Endothelial cell of umbilical vein (primary cell): ENCODE measurements at regions not wholly inside any gene's neighbourhood (a gene's known extent, or its start where the extent isn't known, plus 50 kb on each side); places are given as distances from the start of the nearest gene placed in this dataset.

Source experiments
- BruUV-seq: library from RNA; stranded (reverse); fragments of 400-500 nt; replicated peaks from 2 replicates; lab custom pipeline; 2021; lab: Mats Ljungman, UMichigan
- CTCF ChIA-PET: fragments of 300-600, 350-600 bp; sonication (Branson Sonifier 250); formaldehyde crosslinking; loops from one replicate; lab custom pipeline; 2021; ENCODE audit warnings: antibody characterized with exemption, inconsistent platforms; lab: Charles Lee
- POLR2A ChIA-PET: fragments of 300-600, 350-600 bp; sonication (Branson Sonifier 250); formaldehyde crosslinking; loops from one replicate; lab custom pipeline; 2021; ENCODE audit warnings: antibody characterized with exemption, inconsistent platforms; lab: Charles Lee
- DNase-seq: peaks from one replicate; pipeline ENCODE4 v3.0.0-alpha.2; 2011; ENCODE audit warnings: low read depth, low spot score
- FAIRE-seq: peaks from 2 replicates; lab custom pipeline; 2011; peaks lifted over from hg19 to GRCh38; lab: Jason Lieb, UNC
- H2AFZ ChIP-seq: 2 replicates; pipeline ENCODE4 v1.6.0; 2012; ENCODE audit warnings: low read depth, low read length, control low read depth, inconsistent platforms
- H3K27ac ChIP-seq: 2 replicates; pipeline ENCODE4 v1.5.1; 2011; ENCODE audit warnings: low read depth, mild to moderate bottlenecking, control low read depth, low read length, moderate library complexity; ENCODE audit not compliant: insufficient read depth
- H3K27me3 ChIP-seq, 2 experiments: 2 replicates each; pipeline versions ENCODE4 v1.6.0 to v1.6.1; 2011; ENCODE audit warnings: low read length in 2 of 2, mixed read lengths in 1 of 2; ENCODE audit not compliant: control insufficient read depth in 2 of 2, insufficient read depth in 2 of 2
- H3K36me3 ChIP-seq, 2 experiments: 2 replicates in 1 of 2; 3 replicates in 1 of 2; pipeline ENCODE4 v1.5.1; 2011; ENCODE audit warnings: low read length in 2 of 2, mild to moderate bottlenecking in 1 of 2, moderate library complexity in 1 of 2; ENCODE audit not compliant: control insufficient read depth in 2 of 2, insufficient read depth in 2 of 2; ENCODE audit errors: extremely low read depth in 1 of 2
- H3K4me1 ChIP-seq: 3 replicates; pipeline ENCODE4 v1.5.1; 2011; ENCODE audit warnings: mild to moderate bottlenecking, low read length; ENCODE audit not compliant: control insufficient read depth, insufficient read depth; ENCODE audit errors: extremely low read depth
- H3K4me2 ChIP-seq: 2 replicates; pipeline ENCODE4 v1.6.1; 2011; ENCODE audit warnings: low read length, control low read depth, mixed read lengths; ENCODE audit not compliant: insufficient read depth
- H3K4me3 ChIP-seq, 3 experiments: fragments of 200-600 bp in 1 of 3; sonication (generic), shearing (Covaris generic) in 1 of 3; replicated peaks in 1 of 3; 2 replicates each; pipeline ENCODE4 v1.5.1; 2011 to 2016; ENCODE audit warnings: control low read depth in 3 of 3, low read length in 3 of 3, mild to moderate bottlenecking in 2 of 3, inconsistent platforms in 1 of 3, low read depth in 1 of 3, moderate library complexity in 1 of 3; ENCODE audit not compliant: insufficient read depth in 1 of 3
- H3K79me2 ChIP-seq: 2 replicates; pipeline ENCODE4 v1.6.0; 2012; ENCODE audit warnings: low read length, inconsistent platforms; ENCODE audit not compliant: control insufficient read depth, insufficient read depth
- H3K9ac ChIP-seq: replicated peaks from 2 replicates; pipeline ENCODE3; 2011; ENCODE audit warnings: low read length, control low read depth; ENCODE audit not compliant: insufficient read depth; ENCODE audit errors: extremely low read depth
- H3K9me1 ChIP-seq: replicated peaks from 3 replicates; pipeline ENCODE4 v1.6.0; 2011; ENCODE audit warnings: mild to moderate bottlenecking, low read length; ENCODE audit not compliant: control insufficient read depth, insufficient read depth; ENCODE audit errors: extremely low read depth
- H3K9me3 ChIP-seq: replicated peaks from 2 replicates; pipeline ENCODE4 v1.5.1; 2012; ENCODE audit warnings: low read length, inconsistent platforms; ENCODE audit not compliant: control insufficient read depth, insufficient read depth
- H4K20me1 ChIP-seq: replicated peaks from 2 replicates; pipeline ENCODE3; 2011; ENCODE audit warnings: mild to moderate bottlenecking, low read length; ENCODE audit not compliant: control insufficient read depth, insufficient read depth; ENCODE audit errors: extremely low read depth
- EZH2 ChIP-seq: IDR thresholded peaks from 2 replicates; pipeline ENCODE4 v1.6.1; 2012; ENCODE audit warnings: borderline replicate concordance, low read depth, mild to moderate bottlenecking, moderate library complexity, low read length, inconsistent platforms; ENCODE audit not compliant: severe bottlenecking
- FOS ChIP-seq: IDR thresholded peaks from 2 replicates; pipeline ENCODE4 v1.6.1; 2011; ENCODE audit warnings: mild to moderate bottlenecking, low read length, moderate library complexity, borderline replicate concordance; ENCODE audit not compliant: insufficient read depth
- GATA2 ChIP-seq: IDR thresholded peaks from 2 replicates; pipeline ENCODE4 v1.7.0; 2011; ENCODE audit warnings: low read depth, mild to moderate bottlenecking, moderate library complexity, mixed read lengths, low read length; ENCODE audit not compliant: insufficient read length, insufficient read depth
- JUN ChIP-seq: IDR thresholded peaks from 2 replicates; pipeline ENCODE4 v1.6.1; 2011; ENCODE audit warnings: borderline replicate concordance, low read depth; ENCODE audit not compliant: insufficient read length, insufficient read depth
- MYC ChIP-seq: IDR thresholded peaks from one replicate; pipeline ENCODE4 v1.6.1; 2011; ENCODE audit warnings: mild to moderate bottlenecking, low read depth, low read length
- POLR2A ChIP-seq: IDR thresholded peaks from 2 replicates; pipeline ENCODE4 v1.6.1; 2012; ENCODE audit warnings: low read depth, mild to moderate bottlenecking, control low read depth, low read length
- POLR2AphosphoS5 ChIP-seq: IDR thresholded peaks from 2 replicates; pipeline ENCODE4 v1.6.1; 2012; ENCODE audit warnings: low read depth, mild to moderate bottlenecking, control low read depth, low read length, moderate library complexity; ENCODE audit not compliant: insufficient read depth
- dilution Hi-C: fragments of 300-500 bp; cut with MboI; formaldehyde crosslinking; loops from one replicate; pipeline ENCODE4 v1.15.0; 2019; ENCODE audit warnings: low sequenced_read_pairs; ENCODE audit not compliant: extremely low pct_ligation_motif_present
- intact Hi-C: fragments of 100-400 bp; cut with micrococcal nuclease; formaldehyde crosslinking; loops from one replicate; pipeline ENCODE4 v1.10.0; 2022
- TF ChIP-seq, protein P1 (sequence below): IDR thresholded peaks from 2 replicates; pipeline ENCODE4 v1.6.1; 2011; ENCODE audit not compliant: insufficient read depth, insufficient read length
- TF ChIP-seq, protein P2 (sequence below), 2 donors: IDR thresholded peaks; 1 replicate in 1 of 2; 2 replicates in 1 of 2; pipeline ENCODE4 v1.5.1; 2011; ENCODE audit warnings: low read length in 2 of 2, mild to moderate bottlenecking in 2 of 2, moderate library complexity in 2 of 2, control low read depth in 1 of 2, inconsistent platforms in 1 of 2, low read depth in 1 of 2; ENCODE audit not compliant: insufficient read depth in 1 of 2; ENCODE audit errors: extremely low read depth in 1 of 2

DNA sequence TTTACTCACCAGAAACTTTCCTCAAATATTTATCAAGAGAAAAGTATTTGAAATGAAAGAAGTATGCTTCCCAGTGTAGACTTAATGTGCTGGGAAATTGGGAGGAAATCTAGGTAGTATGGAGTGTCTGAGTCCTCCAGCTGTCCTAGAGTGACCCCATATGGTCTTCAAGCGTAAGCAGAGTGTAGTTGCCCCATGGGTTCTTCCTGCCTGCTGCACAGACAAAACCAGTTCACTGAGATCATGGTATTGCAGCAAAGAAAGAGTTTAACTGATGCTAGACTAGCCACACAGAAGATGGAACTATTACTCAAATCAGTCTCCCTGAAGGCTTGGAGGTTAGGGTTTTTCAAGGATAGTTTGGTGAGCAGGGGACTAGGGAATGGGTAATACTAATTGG, 114.9 kb upstream of the PRLR start:
- Histone ChIP-seq H3K9me1 (no peaks in the 10 kb centered on the region), H3K79me2 (no peaks in the 10 kb centered on the region), H4K20me1 (no peaks in the 10 kb centered on the region), H3K36me3 (no peaks in the 10 kb centered on the region), H3K27ac (no peak overlapping the region), H3K4me3 (no peak overlapping the region), H3K4me1 (no peaks in the 10 kb centered on the region), H3K9ac (no peak overlapping the region), H3K27me3 (no peaks in the 10 kb centered on the region), H2AFZ (no peak overlapping the region), H3K9me3 (no peaks in the 10 kb centered on the region), H3K4me2 (no peak overlapping the region)
- ChIA-PET POLR2A (no interaction called here), CTCF (no interaction called here)
- no peak for DNase-seq
- TF ChIP-seq GATA2 (no peak), FOS (no peak), POLR2AphosphoS5 (no peak), EZH2 (no peak), POLR2A (no peak), MYC (no peak), JUN (no peak)
- TF ChIP-seq, protein P1, sequence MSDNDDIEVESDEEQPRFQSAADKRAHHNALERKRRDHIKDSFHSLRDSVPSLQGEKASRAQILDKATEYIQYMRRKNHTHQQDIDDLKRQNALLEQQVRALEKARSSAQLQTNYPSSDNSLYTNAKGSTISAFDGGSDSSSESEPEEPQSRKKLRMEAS, result no peak
- TF ChIP-seq, protein P2, sequence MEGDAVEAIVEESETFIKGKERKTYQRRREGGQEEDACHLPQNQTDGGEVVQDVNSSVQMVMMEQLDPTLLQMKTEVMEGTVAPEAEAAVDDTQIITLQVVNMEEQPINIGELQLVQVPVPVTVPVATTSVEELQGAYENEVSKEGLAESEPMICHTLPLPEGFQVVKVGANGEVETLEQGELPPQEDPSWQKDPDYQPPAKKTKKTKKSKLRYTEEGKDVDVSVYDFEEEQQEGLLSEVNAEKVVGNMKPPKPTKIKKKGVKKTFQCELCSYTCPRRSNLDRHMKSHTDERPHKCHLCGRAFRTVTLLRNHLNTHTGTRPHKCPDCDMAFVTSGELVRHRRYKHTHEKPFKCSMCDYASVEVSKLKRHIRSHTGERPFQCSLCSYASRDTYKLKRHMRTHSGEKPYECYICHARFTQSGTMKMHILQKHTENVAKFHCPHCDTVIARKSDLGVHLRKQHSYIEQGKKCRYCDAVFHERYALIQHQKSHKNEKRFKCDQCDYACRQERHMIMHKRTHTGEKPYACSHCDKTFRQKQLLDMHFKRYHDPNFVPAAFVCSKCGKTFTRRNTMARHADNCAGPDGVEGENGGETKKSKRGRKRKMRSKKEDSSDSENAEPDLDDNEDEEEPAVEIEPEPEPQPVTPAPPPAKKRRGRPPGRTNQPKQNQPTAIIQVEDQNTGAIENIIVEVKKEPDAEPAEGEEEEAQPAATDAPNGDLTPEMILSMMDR (IDR thresholded peaks at IDR 0.05; ENCODE audit: extremely low read depth in 1 of 2, insufficient read depth in 1 of 2, low read depth in 1 of 2, low read length in 2 of 2), result no peak
- dilution Hi-C loops (no loop called here), intact Hi-C loops (no loop called here)
- FAIRE-seq, result no peak
- no TSS peak for BruUV-seq
